Pancreas (tissue), 10 donors: ENCODE measurements at regions not wholly inside any gene's neighbourhood (a gene's known extent, or its start where the extent isn't known, plus 50 kb on each side); places are given as distances from the start of the nearest gene placed in this dataset.

Experiments used
- ATAC-seq, 4 donors: fragments of 200-7000 bp; cut with Tn5 transposase; one replicate each; pipeline versions ENCODE4 v1.8.0 to v1.9.1; 2020; ENCODE audit warnings: mild to moderate bottlenecking in 4 of 4, moderate library complexity in 4 of 4
- DNase-seq, 6 donors: peaks; one replicate each; pipeline ENCODE4 v3.0.0-alpha.2; 2020
- FAIRE-seq: peaks from 2 replicates; lab custom pipeline; 2012; peaks lifted over from hg19 to GRCh38; lab: Jason Lieb, UNC
- H3K27ac ChIP-seq, 4 donors: fragments of 200-600 bp; sonication (generic); 1 replicate in 3 of 4; 2 replicates in 1 of 4; pipeline versions ENCODE4 v1.5.0 to v1.8.0; 2020
- H3K27me3 ChIP-seq, 4 donors: fragments of 200-600 bp; one replicate each; pipeline ENCODE4 v1.8.0; 2021
- H3K36me3 ChIP-seq, 3 donors: fragments of 200-600 bp; sonication (generic) in 1 of 3; one replicate each; pipeline versions ENCODE4 v1.5.0 to v1.8.0; 2020 to 2021
- H3K4me1 ChIP-seq, 3 donors: fragments of 200-600 bp; one replicate each; pipeline ENCODE4 v1.8.0; 2021
- H3K4me3 ChIP-seq, 4 donors: fragments of 200-600 bp; sonication (generic) in 2 of 4; one replicate each; pipeline versions ENCODE4 v1.5.0 to v1.8.0; 2020 to 2021
- H3K9me3 ChIP-seq, 4 donors: fragments of 200-600 bp; one replicate each; pipeline ENCODE4 v1.8.0; 2021
- WGBS, 2 donors: extraction: QIAGEN DNeasy Blood & Tissue Kit; methylation state at CpG; one replicate each; pipeline ENCODE4 v1.1.7; 2013; 5-methylcytosine and 5-hydroxymethylcytosine counted together
- intact Hi-C, 3 donors: fragments of 100-400 bp; cut with DNase I; formaldehyde crosslinking; loops; one replicate each; pipeline versions ENCODE4 v1.11.1 to v1.14.2; 2022
- TF ChIP-seq, protein P1 (sequence below), 4 donors: fragments of 200-600 bp; sonication (generic) in 3 of 4; IDR thresholded peaks; one replicate each; pipeline versions ENCODE4 v1.5.0 to v1.8.0; 2021; ENCODE audit warnings: antibody characterized with exemption in 4 of 4
- donor health status: healthy with polysubstance abuse.
- donor health status: DM: no; HTN: no; CAD: no; lungs with moderate emphysema.
- donor health status: DM: no; HTN: no; CAD: no.
- donor health status: control.
- donor health status: control.
- donor health status: Bipolar disorder and iron deficiency.
- donor health status: DM: yes; HTN: yes; CAD: no.
- donor health status: DM: no; HTN: no; CAD: no.
- donor health status: DM: no; HTN: no; CAD: no.
- donor health status: DM: yes; HTN: yes; CAD: no.

DNA sequence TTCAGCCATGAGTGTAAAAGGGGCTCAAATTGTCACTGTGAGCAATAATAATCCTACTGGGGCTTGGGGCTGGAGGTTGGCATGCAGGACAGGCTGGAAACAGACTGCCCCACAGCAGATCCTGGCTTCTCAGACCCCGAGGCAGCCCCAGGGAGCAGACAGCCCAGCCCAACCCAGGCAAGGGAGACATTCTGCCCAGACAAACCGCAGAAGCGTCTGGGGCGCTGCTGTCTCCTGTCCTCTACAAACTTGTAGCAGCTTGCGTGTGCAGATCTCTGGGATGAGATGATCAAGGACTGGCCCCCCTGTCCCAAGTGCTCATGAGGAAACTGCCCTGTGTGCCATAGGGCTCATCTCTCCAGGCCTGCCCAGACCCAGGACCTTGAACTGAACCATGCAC, 84.6 kb downstream of the MAFB start:
- ATAC-seq, result no peak
- TF ChIP-seq, protein P1, sequence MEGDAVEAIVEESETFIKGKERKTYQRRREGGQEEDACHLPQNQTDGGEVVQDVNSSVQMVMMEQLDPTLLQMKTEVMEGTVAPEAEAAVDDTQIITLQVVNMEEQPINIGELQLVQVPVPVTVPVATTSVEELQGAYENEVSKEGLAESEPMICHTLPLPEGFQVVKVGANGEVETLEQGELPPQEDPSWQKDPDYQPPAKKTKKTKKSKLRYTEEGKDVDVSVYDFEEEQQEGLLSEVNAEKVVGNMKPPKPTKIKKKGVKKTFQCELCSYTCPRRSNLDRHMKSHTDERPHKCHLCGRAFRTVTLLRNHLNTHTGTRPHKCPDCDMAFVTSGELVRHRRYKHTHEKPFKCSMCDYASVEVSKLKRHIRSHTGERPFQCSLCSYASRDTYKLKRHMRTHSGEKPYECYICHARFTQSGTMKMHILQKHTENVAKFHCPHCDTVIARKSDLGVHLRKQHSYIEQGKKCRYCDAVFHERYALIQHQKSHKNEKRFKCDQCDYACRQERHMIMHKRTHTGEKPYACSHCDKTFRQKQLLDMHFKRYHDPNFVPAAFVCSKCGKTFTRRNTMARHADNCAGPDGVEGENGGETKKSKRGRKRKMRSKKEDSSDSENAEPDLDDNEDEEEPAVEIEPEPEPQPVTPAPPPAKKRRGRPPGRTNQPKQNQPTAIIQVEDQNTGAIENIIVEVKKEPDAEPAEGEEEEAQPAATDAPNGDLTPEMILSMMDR (IDR thresholded peaks at IDR 0.05), result no peak
- Histone ChIP-seq H3K9me3 (no peaks in the 10 kb centered on the region), H3K27ac (no peak overlapping the region), H3K36me3 (no peaks in the 10 kb centered on the region), H3K4me3 (no peak overlapping the region), H3K4me1 (no peaks in the 10 kb centered on the region), H3K27me3 (no peaks in the 10 kb centered on the region)
- no peak for FAIRE-seq
- 81 to 82% methylated on average over 5 of the region's 5 CpGs for WGBS, 2 donors
- no peak for DNase-seq
- intact Hi-C loops, result no loop called here

DNA sequence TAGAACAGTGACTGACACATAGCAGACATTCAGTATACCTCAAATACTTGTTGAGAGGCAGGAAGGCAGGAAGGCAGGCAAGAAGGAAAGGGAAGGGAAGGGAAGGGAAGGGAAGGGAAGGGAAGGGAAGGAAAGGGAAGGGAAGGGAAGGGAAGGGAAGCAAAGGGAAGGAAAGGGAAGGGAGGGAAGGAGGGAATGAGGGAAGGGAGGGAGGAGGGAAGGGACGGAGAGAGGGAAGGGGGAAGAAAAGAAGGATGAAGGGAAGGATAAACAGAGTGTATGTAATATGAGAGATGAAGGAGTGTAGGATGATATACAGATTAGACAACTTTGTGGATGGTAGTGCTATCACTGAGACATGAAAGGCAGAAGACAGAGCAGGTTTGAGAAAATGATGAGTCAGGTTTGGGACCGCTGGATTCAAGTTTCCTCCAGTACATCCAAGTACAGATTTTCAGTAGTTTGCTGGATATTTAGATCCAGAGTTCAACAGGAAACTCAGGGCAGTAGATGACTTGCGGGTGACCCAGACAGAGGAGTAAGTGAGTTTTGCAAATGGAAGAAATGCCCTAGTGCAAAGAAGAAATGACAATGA, 85.9 kb downstream of the MAFB start:
- Histone ChIP-seq H3K4me3 (no peak overlapping the region), H3K36me3 (no peaks in the 10 kb centered on the region), H3K27ac (no peak overlapping the region), H3K4me1 (no peaks in the 10 kb centered on the region), H3K9me3 (no peaks in the 10 kb centered on the region), H3K27me3 (no peaks in the 10 kb centered on the region)
- intact Hi-C loops, result no loop called here
- ATAC-seq, result no peak
- TF ChIP-seq, protein P1 (IDR thresholded peaks at IDR 0.05), result no peak
- no peak for FAIRE-seq
- no peak for DNase-seq
- WGBS, 2 donors, result 71 to 79% methylated on average over 3 of the region's 3 CpGs

DNA sequence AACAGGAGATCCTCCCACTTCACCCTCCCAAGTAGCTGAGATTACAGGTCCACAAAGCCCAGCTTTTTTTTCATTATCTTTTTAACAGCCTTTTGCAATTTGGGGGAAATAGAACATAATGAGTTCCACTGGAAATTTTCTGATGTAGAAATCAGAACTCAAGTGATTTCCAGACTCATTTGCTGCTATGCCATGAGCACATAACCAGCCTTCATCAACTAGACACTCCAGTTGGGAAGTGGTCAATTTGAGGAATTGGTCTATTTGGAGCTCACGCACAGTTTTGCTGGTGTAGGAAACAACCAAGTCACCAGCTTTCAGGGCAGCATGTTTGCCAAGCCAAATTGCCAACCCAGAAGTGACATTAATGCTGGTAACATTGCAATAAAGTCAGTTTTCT, 86.7 kb downstream of the MAFB start:
- no peaks in the 10 kb centered on the region for H3K36me3 ChIP-seq
- H3K4me1 ChIP-seq, result no peaks in the 10 kb centered on the region
- DNase-seq (no peak), FAIRE-seq (no peak), ATAC-seq (no peak)
- no peak overlapping the region for H3K4me3 ChIP-seq
- H3K27ac ChIP-seq, result no peak overlapping the region
- H3K27me3 ChIP-seq, result no peaks in the 10 kb centered on the region
- H3K9me3 ChIP-seq, result no peaks in the 10 kb centered on the region
- WGBS, 2 donors, result 92 to 94% methylated on average over 1 of the region's 1 CpG
- TF ChIP-seq, protein P1 (IDR thresholded peaks at IDR 0.05), result no peak
- intact Hi-C loops, result no loop called here

DNA sequence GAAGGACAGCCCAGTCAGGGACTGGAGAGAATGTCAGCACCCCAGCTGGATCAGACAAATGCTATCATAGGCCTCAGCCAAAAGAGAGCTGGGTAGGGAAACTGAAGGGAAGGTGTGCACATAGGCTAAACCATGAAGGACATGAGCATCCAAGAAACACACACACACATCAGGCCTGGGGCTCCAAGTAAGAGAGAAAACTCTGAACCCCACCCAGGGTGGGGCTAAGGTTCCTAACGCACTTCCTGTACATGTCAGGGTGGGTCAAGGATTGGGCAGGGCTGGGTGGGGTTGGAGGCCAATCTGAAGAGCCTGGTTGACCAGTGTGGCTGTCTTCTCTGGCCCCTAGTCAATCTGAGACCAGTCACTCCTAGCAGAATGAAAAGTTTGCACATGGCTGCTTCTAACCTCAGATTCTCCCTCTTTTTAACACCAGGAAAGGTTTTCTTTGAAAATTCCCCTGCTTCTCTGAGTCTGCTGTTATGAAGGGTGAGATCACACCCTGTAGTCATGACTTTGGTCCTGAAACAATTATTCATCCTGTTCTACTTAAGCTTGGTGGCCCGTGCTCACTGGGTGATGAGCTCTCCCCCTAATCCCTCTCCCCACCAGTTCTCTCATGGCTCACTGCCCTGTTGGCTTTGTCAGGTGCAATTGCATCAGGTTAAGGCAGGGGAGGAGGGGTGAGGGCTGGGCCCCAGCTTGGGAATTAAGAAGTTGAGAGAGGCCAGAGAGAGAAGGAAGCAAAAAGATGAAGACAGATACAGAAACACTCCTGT, 88.4 kb downstream of the MAFB start:
- Histone ChIP-seq H3K4me3 (no peak overlapping the region), H3K27ac (no peak overlapping the region), H3K27me3 (no peaks in the 10 kb centered on the region), H3K36me3 (no peaks in the 10 kb centered on the region), H3K9me3 (no peaks in the 10 kb centered on the region), H3K4me1 (no peaks in the 10 kb centered on the region)
- ATAC-seq (no peak), FAIRE-seq (no peak), DNase-seq (no peak)
- TF ChIP-seq, protein P1 (IDR thresholded peaks at IDR 0.05), result no peak
- WGBS, 2 donors, result 75% methylated on average over 2 of the region's 2 CpGs
- intact Hi-C loops, result no loop called here

DNA sequence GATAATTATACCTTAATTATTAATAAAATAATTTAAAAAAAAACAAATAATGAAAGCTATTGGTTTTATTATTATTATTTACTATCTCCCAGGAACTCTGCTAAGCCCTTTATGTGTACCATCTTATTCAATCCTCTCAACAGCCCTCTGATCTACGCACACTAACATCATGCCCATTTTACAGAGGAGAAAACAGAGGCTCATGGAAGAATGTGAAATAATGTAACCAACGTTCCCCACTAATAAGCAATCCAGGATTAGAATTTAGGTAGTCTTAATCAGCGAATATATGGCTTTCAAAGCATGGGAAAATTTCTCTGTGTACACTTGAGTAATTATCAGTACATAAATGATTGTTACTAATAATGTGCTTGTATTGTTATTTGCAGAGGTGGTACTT, 89.0 kb downstream of the MAFB start:
- WGBS, 2 donors, result 75 to 76% methylated on average over 3 of the region's 3 CpGs
- Histone ChIP-seq H3K4me3 (no peak overlapping the region), H3K27me3 (no peaks in the 10 kb centered on the region), H3K36me3 (no peaks in the 10 kb centered on the region), H3K27ac (no peak overlapping the region), H3K4me1 (no peaks in the 10 kb centered on the region), H3K9me3 (no peaks in the 10 kb centered on the region)
- intact Hi-C loops, result no loop called here
- ATAC-seq (no peak), DNase-seq (no peak), FAIRE-seq (no peak)
- TF ChIP-seq, protein P1 (IDR thresholded peaks at IDR 0.05), result no peak
